ENCODE measurements at regions not wholly inside any gene's neighbourhood (a gene's known extent, or its start where the extent isn't known, plus 50 kb on each side); places are given as distances from the start of the nearest gene placed in this dataset.

- no peak for DNase-seq
- H3K9me3 ChIP-seq: no peaks in the 10 kb centered on the region
- no peak overlapping the region for H3K4me3 ChIP-seq
- no peaks in the 10 kb centered on the region for H3K36me3 ChIP-seq (ENCODE audit: low read depth)
- intact Hi-C loops (cut with DNase I, micrococcal nuclease): no loop called here
- H3K4me1 ChIP-seq (ENCODE audit: low read depth): peaks cover 3% of the 10 kb centered on the region
- no peak for ATAC-seq
- TF ChIP-seq CTCF (IDR thresholded peaks at IDR 0.05): no peak
These were observed 278.4 kb downstream of the RASEF start for GRCh38 chr9:82784589-82784988.

GRCh38 chr9:82789155-82789824, 273.7 kb downstream of the RASEF start:
- intact Hi-C loops (cut with DNase I, micrococcal nuclease): no loop called here
- Histone ChIP-seq H3K4me1 (ENCODE audit: low read depth) (no peaks in the 10 kb centered on the region), H3K36me3 (ENCODE audit: low read depth) (no peaks in the 10 kb centered on the region), H3K4me3 (no peak overlapping the region), H3K9me3 (no peaks in the 10 kb centered on the region)
- no peak for TF ChIP-seq CTCF (IDR thresholded peaks at IDR 0.05)
- DNase-seq (no peak), ATAC-seq (peak; percentile 52)

DNA sequence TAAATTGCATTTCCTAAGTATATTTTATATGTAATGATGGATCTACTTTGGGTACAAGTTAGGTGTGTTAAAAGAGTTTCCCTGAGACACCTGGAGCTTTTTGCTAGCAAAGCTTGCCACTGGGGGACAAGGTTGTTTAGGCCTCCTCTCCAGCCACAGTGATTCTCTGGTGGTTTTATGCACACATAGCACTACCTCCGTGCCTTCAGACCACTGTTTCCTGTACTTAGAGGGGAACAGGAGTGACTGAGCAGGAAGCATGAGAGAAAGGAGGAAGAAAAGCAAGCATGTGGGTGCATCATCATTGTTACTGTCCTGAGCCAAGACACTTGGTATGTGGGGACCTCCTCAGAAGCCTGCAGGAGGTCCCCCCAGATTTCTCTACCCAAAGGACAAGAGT, 272.1 kb downstream of the RASEF start:
- intact Hi-C loops (cut with DNase I, micrococcal nuclease): no loop called here
- H3K4me1 ChIP-seq (ENCODE audit: low read depth): no peaks in the 10 kb centered on the region
- H3K9me3 ChIP-seq: no peaks in the 10 kb centered on the region
- H3K36me3 ChIP-seq (ENCODE audit: low read depth): no peaks in the 10 kb centered on the region
- no peak for TF ChIP-seq CTCF (IDR thresholded peaks at IDR 0.05)
- ATAC-seq: no peak
- H3K4me3 ChIP-seq: no peak overlapping the region
- DNase-seq: no peak

DNA sequence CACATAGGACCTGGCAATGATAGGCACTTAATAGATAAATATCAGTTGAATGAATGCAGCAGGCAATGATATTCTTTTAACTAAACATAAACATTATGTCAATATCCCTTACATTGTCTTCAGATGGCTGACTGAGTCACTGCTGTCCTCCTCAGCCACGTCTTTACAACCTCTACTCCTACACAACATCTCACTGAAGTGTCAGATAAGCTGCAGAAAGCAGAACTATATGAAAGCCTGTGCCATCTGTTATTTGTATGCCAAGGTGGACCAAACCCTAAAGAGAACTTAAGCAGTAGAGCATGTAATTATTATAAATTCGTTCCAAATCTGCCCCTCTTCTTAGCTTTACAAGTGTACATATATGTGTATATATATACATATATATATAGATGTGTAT, 271.2 kb downstream of the RASEF start:
- TF ChIP-seq CTCF (IDR thresholded peaks at IDR 0.05): no peak
- no peaks in the 10 kb centered on the region for H3K9me3 ChIP-seq
- intact Hi-C loops (cut with DNase I, micrococcal nuclease): no loop called here
- H3K4me3 ChIP-seq: no peak overlapping the region
- DNase-seq (no peak), ATAC-seq (no peak)
- no peaks in the 10 kb centered on the region for H3K36me3 ChIP-seq (ENCODE audit: low read depth)
- H3K4me1 ChIP-seq (ENCODE audit: low read depth): no peaks in the 10 kb centered on the region

DNA sequence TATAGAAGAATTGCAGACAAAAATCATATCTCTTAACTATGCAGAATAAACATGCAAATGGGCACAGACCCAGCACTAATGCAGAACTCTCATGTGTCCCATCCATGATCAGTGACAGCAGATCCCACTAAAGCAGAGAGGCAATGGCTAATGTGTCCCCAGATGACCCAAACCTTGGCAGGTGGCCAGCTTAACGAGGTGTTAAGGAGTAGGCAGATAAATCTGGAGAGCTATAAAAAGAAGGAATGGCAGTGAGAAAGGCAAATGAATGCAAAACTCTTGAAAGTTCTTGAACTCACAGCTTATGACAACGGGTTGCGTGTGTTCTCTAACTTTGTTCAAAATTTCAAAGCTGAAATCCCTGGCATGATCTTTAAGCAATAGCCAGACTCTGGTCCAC, 265.4 kb downstream of the RASEF start:
- TF ChIP-seq CTCF (IDR thresholded peaks at IDR 0.05): no peak
- no peaks in the 10 kb centered on the region for H3K4me1 ChIP-seq (ENCODE audit: low read depth)
- no peaks in the 10 kb centered on the region for H3K9me3 ChIP-seq
- ATAC-seq (no peak), DNase-seq (peak; percentile 48 to 67 (median 64))
- no peaks in the 10 kb centered on the region for H3K36me3 ChIP-seq (ENCODE audit: low read depth)
- intact Hi-C loops (cut with DNase I, micrococcal nuclease): no loop called here
- no peak overlapping the region for H3K4me3 ChIP-seq

DNA sequence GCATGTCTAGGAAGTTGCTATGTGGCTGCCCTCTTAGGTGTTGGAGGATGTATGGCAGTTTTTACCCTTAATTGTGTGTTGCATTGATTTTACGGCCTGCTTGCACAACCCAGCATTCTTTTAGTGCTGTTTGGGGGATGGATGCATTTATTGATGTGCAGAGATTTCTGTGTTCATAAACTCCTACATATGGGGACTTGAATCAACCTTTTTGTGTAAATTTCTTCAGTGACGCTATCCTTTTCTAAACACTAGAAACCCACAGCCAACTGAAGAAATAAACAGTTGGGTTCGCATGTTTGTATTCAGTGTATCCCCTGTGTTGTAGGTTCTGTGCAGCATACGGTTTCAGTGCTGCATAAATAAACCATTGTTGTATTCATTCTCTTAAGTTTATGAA, 263.7 kb downstream of the RASEF start:
- DNase-seq (no peak), ATAC-seq (no peak)
- intact Hi-C loops (cut with DNase I, micrococcal nuclease): no loop called here
- Histone ChIP-seq H3K9me3 (no peaks in the 10 kb centered on the region), H3K4me3 (no peak overlapping the region), H3K36me3 (ENCODE audit: low read depth) (no peaks in the 10 kb centered on the region), H3K4me1 (ENCODE audit: low read depth) (no peaks in the 10 kb centered on the region)
- no peak for TF ChIP-seq CTCF (IDR thresholded peaks at IDR 0.05)
